ENCODE measurements at regions not wholly inside any gene's neighbourhood (a gene's known extent, or its start where the extent isn't known, plus 50 kb on each side); places are given as distances from the start of the nearest gene placed in this dataset.

DNA sequence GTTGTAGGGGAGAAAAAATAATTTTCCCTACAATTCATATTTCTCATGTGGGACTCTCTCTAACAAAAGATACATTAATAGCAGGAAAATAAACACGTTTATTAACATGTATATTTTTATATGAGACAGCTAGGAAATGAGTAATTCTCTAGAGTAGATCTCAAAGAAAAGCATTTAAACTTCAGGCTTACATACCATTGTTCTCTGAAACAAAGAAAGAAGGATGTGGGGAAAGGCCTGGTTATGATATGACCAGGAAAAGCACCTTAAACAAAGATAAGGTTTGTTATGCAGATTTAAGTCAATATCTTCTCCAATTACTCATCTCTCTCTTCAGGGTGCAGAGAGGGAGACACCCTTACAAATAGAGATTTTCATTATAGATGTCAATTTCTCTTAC is 131.3 kb downstream of the SLC7A11 start:
- no peak overlapping the region for H3K4me3 ChIP-seq (replicated peaks; ENCODE audit: insufficient read depth, low read length)
- TF ChIP-seq SPI1 (IDR thresholded peaks at IDR 0.05; ENCODE audit: borderline replicate concordance, low read depth) (no peak), GABPA (IDR thresholded peaks at IDR 0.05; ENCODE audit: low read depth) (no peak), POLR2AphosphoS5 (IDR thresholded peaks at IDR 0.05; ENCODE audit: low read depth) (no peak)
- TF ChIP-seq, protein P1, sequence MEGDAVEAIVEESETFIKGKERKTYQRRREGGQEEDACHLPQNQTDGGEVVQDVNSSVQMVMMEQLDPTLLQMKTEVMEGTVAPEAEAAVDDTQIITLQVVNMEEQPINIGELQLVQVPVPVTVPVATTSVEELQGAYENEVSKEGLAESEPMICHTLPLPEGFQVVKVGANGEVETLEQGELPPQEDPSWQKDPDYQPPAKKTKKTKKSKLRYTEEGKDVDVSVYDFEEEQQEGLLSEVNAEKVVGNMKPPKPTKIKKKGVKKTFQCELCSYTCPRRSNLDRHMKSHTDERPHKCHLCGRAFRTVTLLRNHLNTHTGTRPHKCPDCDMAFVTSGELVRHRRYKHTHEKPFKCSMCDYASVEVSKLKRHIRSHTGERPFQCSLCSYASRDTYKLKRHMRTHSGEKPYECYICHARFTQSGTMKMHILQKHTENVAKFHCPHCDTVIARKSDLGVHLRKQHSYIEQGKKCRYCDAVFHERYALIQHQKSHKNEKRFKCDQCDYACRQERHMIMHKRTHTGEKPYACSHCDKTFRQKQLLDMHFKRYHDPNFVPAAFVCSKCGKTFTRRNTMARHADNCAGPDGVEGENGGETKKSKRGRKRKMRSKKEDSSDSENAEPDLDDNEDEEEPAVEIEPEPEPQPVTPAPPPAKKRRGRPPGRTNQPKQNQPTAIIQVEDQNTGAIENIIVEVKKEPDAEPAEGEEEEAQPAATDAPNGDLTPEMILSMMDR (IDR thresholded peaks at IDR 0.05; ENCODE audit: insufficient read depth, low read length): no peak
- TF ChIP-seq, protein P2, sequence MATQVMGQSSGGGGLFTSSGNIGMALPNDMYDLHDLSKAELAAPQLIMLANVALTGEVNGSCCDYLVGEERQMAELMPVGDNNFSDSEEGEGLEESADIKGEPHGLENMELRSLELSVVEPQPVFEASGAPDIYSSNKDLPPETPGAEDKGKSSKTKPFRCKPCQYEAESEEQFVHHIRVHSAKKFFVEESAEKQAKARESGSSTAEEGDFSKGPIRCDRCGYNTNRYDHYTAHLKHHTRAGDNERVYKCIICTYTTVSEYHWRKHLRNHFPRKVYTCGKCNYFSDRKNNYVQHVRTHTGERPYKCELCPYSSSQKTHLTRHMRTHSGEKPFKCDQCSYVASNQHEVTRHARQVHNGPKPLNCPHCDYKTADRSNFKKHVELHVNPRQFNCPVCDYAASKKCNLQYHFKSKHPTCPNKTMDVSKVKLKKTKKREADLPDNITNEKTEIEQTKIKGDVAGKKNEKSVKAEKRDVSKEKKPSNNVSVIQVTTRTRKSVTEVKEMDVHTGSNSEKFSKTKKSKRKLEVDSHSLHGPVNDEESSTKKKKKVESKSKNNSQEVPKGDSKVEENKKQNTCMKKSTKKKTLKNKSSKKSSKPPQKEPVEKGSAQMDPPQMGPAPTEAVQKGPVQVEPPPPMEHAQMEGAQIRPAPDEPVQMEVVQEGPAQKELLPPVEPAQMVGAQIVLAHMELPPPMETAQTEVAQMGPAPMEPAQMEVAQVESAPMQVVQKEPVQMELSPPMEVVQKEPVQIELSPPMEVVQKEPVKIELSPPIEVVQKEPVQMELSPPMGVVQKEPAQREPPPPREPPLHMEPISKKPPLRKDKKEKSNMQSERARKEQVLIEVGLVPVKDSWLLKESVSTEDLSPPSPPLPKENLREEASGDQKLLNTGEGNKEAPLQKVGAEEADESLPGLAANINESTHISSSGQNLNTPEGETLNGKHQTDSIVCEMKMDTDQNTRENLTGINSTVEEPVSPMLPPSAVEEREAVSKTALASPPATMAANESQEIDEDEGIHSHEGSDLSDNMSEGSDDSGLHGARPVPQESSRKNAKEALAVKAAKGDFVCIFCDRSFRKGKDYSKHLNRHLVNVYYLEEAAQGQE (IDR thresholded peaks at IDR 0.05; ENCODE audit: insufficient replicate concordance, low read depth): no peak
- DNase-seq (ENCODE audit: low read depth in 1 of 2, low spot score in 1 of 2): no peak

DNA sequence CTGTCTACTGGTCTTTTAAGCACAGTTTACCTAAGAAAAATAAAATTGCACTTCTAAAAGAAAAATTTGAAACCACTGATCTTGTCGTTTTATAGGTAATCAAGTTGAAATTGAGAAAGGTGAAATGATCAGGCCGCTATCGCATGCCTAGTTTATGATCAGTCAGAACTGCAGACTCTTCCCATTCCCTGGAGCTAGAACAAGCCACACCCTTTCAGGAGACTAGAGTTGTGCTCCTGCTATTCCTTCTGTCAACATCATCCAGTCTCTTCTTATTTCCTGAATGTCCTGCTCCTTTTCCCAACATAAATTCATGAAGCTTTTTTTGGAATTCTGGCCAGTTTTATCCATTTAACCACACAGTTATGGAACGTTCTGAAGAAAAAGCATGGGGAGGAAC is 135.1 kb downstream of the SLC7A11 start:
- H3K27me3 ChIP-seq (ENCODE audit: insufficient read depth, poor library complexity, severe bottlenecking): no peaks in the 10 kb centered on the region
- TF ChIP-seq, protein P2 (IDR thresholded peaks at IDR 0.05; ENCODE audit: insufficient replicate concordance, low read depth): no peak
- TF ChIP-seq SPI1 (IDR thresholded peaks at IDR 0.05; ENCODE audit: borderline replicate concordance, low read depth): no peak
- TF ChIP-seq, protein P1 (IDR thresholded peaks at IDR 0.05; ENCODE audit: insufficient read depth, low read length): no peak
- no peak for TF ChIP-seq GABPA (IDR thresholded peaks at IDR 0.05; ENCODE audit: low read depth)
- TF ChIP-seq POLR2AphosphoS5 (IDR thresholded peaks at IDR 0.05; ENCODE audit: low read depth): no peak
- no peak for DNase-seq (ENCODE audit: low read depth in 1 of 2, low spot score in 1 of 2)
- no peak overlapping the region for H3K27ac ChIP-seq (replicated peaks)
- H3K4me3 ChIP-seq (replicated peaks; ENCODE audit: insufficient read depth, low read length): no peak overlapping the region

More for the DNA sequence above, 131.3 kb downstream of the SLC7A11 start:
- H3K27ac ChIP-seq (replicated peaks): no peak overlapping the region
- H3K27me3 ChIP-seq (ENCODE audit: insufficient read depth, poor library complexity, severe bottlenecking): no peaks in the 10 kb centered on the region

DNA sequence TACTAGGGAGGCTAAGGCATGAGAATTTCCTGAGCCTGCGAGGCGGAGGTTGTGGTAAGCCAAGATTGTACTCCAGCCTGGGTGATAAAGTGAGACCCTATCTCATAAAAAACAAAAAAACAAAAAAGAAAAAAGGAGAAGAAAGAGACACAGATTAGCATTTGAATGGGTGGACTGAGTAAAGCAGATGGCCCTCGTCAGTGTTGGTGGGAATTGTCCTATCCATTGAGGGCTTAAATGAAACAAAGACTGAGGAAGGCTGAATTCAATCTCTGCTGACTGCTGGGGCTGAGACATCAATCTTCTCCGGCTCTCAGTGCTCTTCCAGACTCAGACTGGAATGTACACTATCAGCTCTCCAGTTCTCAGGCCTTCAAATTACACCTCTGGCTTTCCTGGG is 136.8 kb downstream of the SLC7A11 start:
- no peak for TF ChIP-seq POLR2AphosphoS5 (IDR thresholded peaks at IDR 0.05; ENCODE audit: low read depth)
- TF ChIP-seq SPI1 (IDR thresholded peaks at IDR 0.05; ENCODE audit: borderline replicate concordance, low read depth): no peak
- TF ChIP-seq, protein P1 (IDR thresholded peaks at IDR 0.05; ENCODE audit: insufficient read depth, low read length): no peak
- TF ChIP-seq, protein P2 (IDR thresholded peaks at IDR 0.05; ENCODE audit: insufficient replicate concordance, low read depth): no peak
- Histone ChIP-seq H3K27me3 (ENCODE audit: insufficient read depth, poor library complexity, severe bottlenecking) (no peaks in the 10 kb centered on the region), H3K4me3 (replicated peaks; ENCODE audit: insufficient read depth, low read length) (no peak overlapping the region), H3K27ac (replicated peaks) (no peak overlapping the region)
- DNase-seq (ENCODE audit: low read depth in 1 of 2, low spot score in 1 of 2): no peak
